Lung (tissue), 11 donors: ENCODE measurements at regions not wholly inside any gene's neighbourhood (a gene's known extent, or its start where the extent isn't known, plus 50 kb on each side); places are given as distances from the start of the nearest gene placed in this dataset.

ENCODE experiments used
- ATAC-seq: fragments of 200-7000 bp; cut with Tn5 transposase; one replicate; pipeline ENCODE4 v1.9.1; 2020; ENCODE audit warnings: moderate number of reproducible peaks; ENCODE audit not compliant: insufficient read depth, low FRiP score
- DNase-seq, 3 donors: peaks; one replicate each; pipeline ENCODE4 v3.0.0-alpha.2; 2013 to 2017
- H3K27ac ChIP-seq, 2 donors: one replicate each; pipeline ENCODE4 v1.5.1; 2013; ENCODE audit warnings: mild to moderate bottlenecking in 2 of 2, moderate library complexity in 2 of 2, control low read depth in 1 of 2, inconsistent platforms in 1 of 2, low read depth in 1 of 2, low read length in 1 of 2
- H3K27me3 ChIP-seq, 3 donors: one replicate each; pipeline ENCODE4 v1.5.1; 2013; ENCODE audit warnings: low read length in 2 of 3; ENCODE audit not compliant: control insufficient read depth in 3 of 3, insufficient read depth in 3 of 3
- H3K36me3 ChIP-seq, 4 donors: one replicate each; pipeline ENCODE4 v1.5.1; 2013; ENCODE audit warnings: low read length in 4 of 4, mild to moderate bottlenecking in 1 of 4, moderate library complexity in 1 of 4; ENCODE audit not compliant: control insufficient read depth in 4 of 4, insufficient read depth in 4 of 4
- H3K4me1 ChIP-seq, 5 donors: one replicate each; pipeline ENCODE4 v1.5.1; 2013; ENCODE audit warnings: low read length in 5 of 5, mild to moderate bottlenecking in 2 of 5, moderate library complexity in 1 of 5; ENCODE audit not compliant: control insufficient read depth in 5 of 5, insufficient read depth in 5 of 5
- H3K4me3 ChIP-seq: one replicate; pipeline ENCODE4 v1.5.1; 2013; ENCODE audit warnings: mild to moderate bottlenecking, control low read depth, moderate library complexity
- H3K9ac ChIP-seq, 2 donors: one replicate each; pipeline ENCODE4 v1.5.1; 2013; ENCODE audit warnings: low read length in 2 of 2, control low read depth in 1 of 2; ENCODE audit not compliant: insufficient read depth in 1 of 2
- H3K9me3 ChIP-seq, 4 donors: one replicate each; pipeline ENCODE4 v1.5.1; 2013; ENCODE audit warnings: low read length in 3 of 4, mild to moderate bottlenecking in 1 of 4, moderate library complexity in 1 of 4; ENCODE audit not compliant: control insufficient read depth in 4 of 4, insufficient read depth in 3 of 4
- CTCF ChIP-seq: IDR thresholded peaks from 2 replicates; pipeline ENCODE4 v1.5.1; 2012; ENCODE audit warnings: mild to moderate bottlenecking; ENCODE audit errors: control extremely low read depth, extremely low read depth
- WGBS, 2 donors: extraction: QIAGEN DNeasy Blood & Tissue Kit; methylation state at CpG; one replicate each; pipeline ENCODE4 v1.1.7; 2013; 5-methylcytosine and 5-hydroxymethylcytosine counted together
- donor health status: control.
- donor health status: control.
- donor health status: Bipolar disorder and iron deficiency.
- donor health status: healthy.
- donor health status: DM: yes; HTN: yes; CAD: no.

- WGBS, 2 donors, result 39 to 46% methylated on average over 1 of the region's 1 CpG
Observed at GRCh38 chr12:75591628-75592027, 80.2 kb upstream of the KRR1 start.

GRCh38 chr12:75589801-75590200 lies 78.4 kb upstream of the KRR1 start:
- no peak for TF ChIP-seq CTCF
- Histone ChIP-seq H3K27ac (no peak overlapping the region), H3K4me1 (peaks cover 0 to 17% (median 0%) of the 10 kb centered on the region in 5 donors), H3K27me3 (no peaks in the 10 kb centered on the region), H3K4me3 (no peak overlapping the region), H3K9me3 (peaks cover 0 to under 1% (median 0%) of the 10 kb centered on the region in 4 donors), H3K36me3 (no peaks in the 10 kb centered on the region), H3K9ac (no peak overlapping the region)
- DNase-seq (peak in 2 of 3 donors; percentile 34 to 52), ATAC-seq (no peak)
- 22 to 63% methylated on average over 2 of the region's 2 CpGs for WGBS, 2 donors

More at GRCh38 chr12:75591628-75592027, 80.2 kb upstream of the KRR1 start:
- TF ChIP-seq CTCF, result no peak
- Histone ChIP-seq H3K4me3 (no peak overlapping the region), H3K27me3 (no peaks in the 10 kb centered on the region), H3K9me3 (peaks cover 0 to 3% (median 0%) of the 10 kb centered on the region in 4 donors), H3K4me1 (peaks cover 0 to 17% (median 0%) of the 10 kb centered on the region in 5 donors), H3K36me3 (no peaks in the 10 kb centered on the region), H3K9ac (no peak overlapping the region), H3K27ac (no peak overlapping the region)
- DNase-seq (peak in 1 of 3 donors; percentile 32), ATAC-seq (no peak)

GRCh38 chr12:75587340-75588106 lies 76.1 kb upstream of the KRR1 start:
- no peak overlapping the region for H3K27ac ChIP-seq
- no peak for ATAC-seq
- no peaks in the 10 kb centered on the region for H3K9me3 ChIP-seq
- H3K36me3 ChIP-seq, result no peaks in the 10 kb centered on the region
- no peaks in the 10 kb centered on the region for H3K27me3 ChIP-seq
- no peak overlapping the region for H3K4me3 ChIP-seq
- no peak overlapping the region for H3K9ac ChIP-seq
- H3K4me1 ChIP-seq, result peaks cover 0 to 28% (median 0%) of the 10 kb centered on the region in 5 donors
- TF ChIP-seq CTCF, result no peak
- DNase-seq, result no peak
- 78 to 94% methylated on average over 4 of the region's 4 CpGs for WGBS, 2 donors

GRCh38 chr12:75585330-75585729 lies 73.9 kb upstream of the KRR1 start:
- Histone ChIP-seq H3K27me3 (no peaks in the 10 kb centered on the region), H3K27ac (no peak overlapping the region), H3K4me3 (no peak overlapping the region), H3K4me1 (peaks cover 0 to 37% (median 0%) of the 10 kb centered on the region in 5 donors), H3K9me3 (no peaks in the 10 kb centered on the region), H3K36me3 (no peaks in the 10 kb centered on the region), H3K9ac (no peak overlapping the region)
- no peak for TF ChIP-seq CTCF
- ATAC-seq, result no peak
- no peak for DNase-seq
- WGBS, 2 donors, result 86 to 93% methylated on average over 4 of the region's 4 CpGs
